PC-3 (cell line): ENCODE measurements at regions not wholly inside any gene's neighbourhood (a gene's known extent, or its start where the extent isn't known, plus 50 kb on each side); places are given as distances from the start of the nearest gene placed in this dataset.

Source experiments
- EZH2 ChIP-seq: fragments of 300-600 bp; sonication (generic); IDR thresholded peaks from one replicate; pipeline ENCODE4 v1.6.1; 2017; ENCODE audit warnings: antibody characterized with exemption, mild to moderate bottlenecking, low read length; ENCODE audit not compliant: unreplicated experiment
- TF ChIP-seq, protein P1 (sequence below): fragments of 300-600 bp; sonication (generic); conservative IDR thresholded peaks from 2 replicates; pipeline ENCODE4 v1.5.1; 2017; ENCODE audit warnings: antibody characterized with exemption, low read depth, mild to moderate bottlenecking, low read length

DNA sequence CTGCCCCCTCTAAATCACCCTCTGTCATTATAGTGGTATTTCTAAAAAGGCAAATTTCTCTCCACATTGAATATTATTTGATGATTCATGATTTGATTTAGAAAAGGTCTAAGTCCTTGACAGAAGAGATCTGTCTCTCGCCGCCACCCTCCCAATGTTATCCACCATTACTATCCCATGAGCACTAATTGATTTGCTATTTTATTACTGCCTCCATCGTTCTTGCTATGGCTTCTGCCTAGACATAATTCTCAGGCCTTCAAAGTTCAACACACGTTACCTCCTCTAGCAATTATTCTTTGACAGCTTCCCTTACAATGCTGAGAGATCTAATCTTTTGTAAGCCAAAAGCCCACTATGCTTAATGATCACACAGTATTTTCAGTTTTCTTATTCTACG lies 507.0 kb upstream of the CHAC2 start:
- TF ChIP-seq EZH2: no peak
- TF ChIP-seq, protein P1, sequence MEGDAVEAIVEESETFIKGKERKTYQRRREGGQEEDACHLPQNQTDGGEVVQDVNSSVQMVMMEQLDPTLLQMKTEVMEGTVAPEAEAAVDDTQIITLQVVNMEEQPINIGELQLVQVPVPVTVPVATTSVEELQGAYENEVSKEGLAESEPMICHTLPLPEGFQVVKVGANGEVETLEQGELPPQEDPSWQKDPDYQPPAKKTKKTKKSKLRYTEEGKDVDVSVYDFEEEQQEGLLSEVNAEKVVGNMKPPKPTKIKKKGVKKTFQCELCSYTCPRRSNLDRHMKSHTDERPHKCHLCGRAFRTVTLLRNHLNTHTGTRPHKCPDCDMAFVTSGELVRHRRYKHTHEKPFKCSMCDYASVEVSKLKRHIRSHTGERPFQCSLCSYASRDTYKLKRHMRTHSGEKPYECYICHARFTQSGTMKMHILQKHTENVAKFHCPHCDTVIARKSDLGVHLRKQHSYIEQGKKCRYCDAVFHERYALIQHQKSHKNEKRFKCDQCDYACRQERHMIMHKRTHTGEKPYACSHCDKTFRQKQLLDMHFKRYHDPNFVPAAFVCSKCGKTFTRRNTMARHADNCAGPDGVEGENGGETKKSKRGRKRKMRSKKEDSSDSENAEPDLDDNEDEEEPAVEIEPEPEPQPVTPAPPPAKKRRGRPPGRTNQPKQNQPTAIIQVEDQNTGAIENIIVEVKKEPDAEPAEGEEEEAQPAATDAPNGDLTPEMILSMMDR: no peak
